ENCODE measurements at regions not wholly inside any gene's neighbourhood (a gene's known extent, or its start where the extent isn't known, plus 50 kb on each side); places are given as distances from the start of the nearest gene placed in this dataset.

GRCh38 chr2:7516484-7517063 lies 599.4 kb downstream of the RNF144A start:
- no peak for TF ChIP-seq POLR2AphosphoS5 (IDR thresholded peaks at IDR 0.05; ENCODE audit: low read depth, low read length)
- no peak for TF ChIP-seq CTCF (IDR thresholded peaks at IDR 0.05 in 2 of 3, conservative IDR thresholded peaks at IDR 0.05 in 1 of 3; ENCODE audit: borderline replicate concordance in 1 of 3, insufficient read depth in 1 of 3, low read depth in 2 of 3, low read length in 2 of 3)
- no peak for TF ChIP-seq EZH2phosphoT487 (IDR thresholded peaks at IDR 0.05; ENCODE audit: borderline replicate concordance)
- no peak for TF ChIP-seq POLR2A (IDR thresholded peaks at IDR 0.05; ENCODE audit: borderline replicate concordance, extremely low read depth, insufficient read depth, insufficient read length)
- no peak for TF ChIP-seq CEBPB (IDR thresholded peaks at IDR 0.05; ENCODE audit: low read depth)
- TF ChIP-seq EZH2 (IDR thresholded peaks at IDR 0.05): no peak
